ENCODE measurements at regions not wholly inside any gene's neighbourhood (a gene's known extent, or its start where the extent isn't known, plus 50 kb on each side); places are given as distances from the start of the nearest gene placed in this dataset.

- H2AFZ ChIP-seq (ENCODE audit: low read depth, low read length), result no peak overlapping the region
- no peak overlapping the region for H3K9ac ChIP-seq (replicated peaks; ENCODE audit: extremely low read depth, insufficient read depth, low read length)
- dilution Hi-C loops (cut with MboI; ENCODE audit: extremely low pct_ligation_motif_present, low sequenced_read_pairs) (no loop called here), intact Hi-C loops (cut with micrococcal nuclease) (no loop called here)
- DNase-seq (ENCODE audit: low read depth, low spot score) (no peak), FAIRE-seq (no peak)
- ChIA-PET POLR2A (no interaction called here), CTCF (no interaction called here)
- H3K79me2 ChIP-seq (ENCODE audit: control insufficient read depth, insufficient read depth, low read length), result no peaks in the 10 kb centered on the region
- no TSS peak for BruUV-seq (replicated peaks)
- no peaks in the 10 kb centered on the region for H3K9me3 ChIP-seq (replicated peaks; ENCODE audit: control insufficient read depth, insufficient read depth, low read length)
- no peaks in the 10 kb centered on the region for H3K9me1 ChIP-seq (replicated peaks; ENCODE audit: control insufficient read depth, extremely low read depth, insufficient read depth, low read length)
- no peaks in the 10 kb centered on the region for H3K27me3 ChIP-seq (ENCODE audit: control insufficient read depth in 2 of 2, insufficient read depth in 2 of 2, low read length in 2 of 2)
- TF ChIP-seq FOS (IDR thresholded peaks at IDR 0.05; ENCODE audit: borderline replicate concordance, insufficient read depth, low read length), result no peak
- TF ChIP-seq CTCF (IDR thresholded peaks at IDR 0.05; ENCODE audit: extremely low read depth in 1 of 2, insufficient read depth in 1 of 2, low read depth in 1 of 2, low read length in 2 of 2), result no peak
- TF ChIP-seq POLR2A (IDR thresholded peaks at IDR 0.05; ENCODE audit: low read depth, low read length), result no peak
- no peak for TF ChIP-seq EZH2 (IDR thresholded peaks at IDR 0.05; ENCODE audit: borderline replicate concordance, low read depth, low read length, severe bottlenecking)
- no peak for TF ChIP-seq MYC (IDR thresholded peaks at IDR 0.05; ENCODE audit: low read depth, low read length)
- no peak for TF ChIP-seq JUN (IDR thresholded peaks at IDR 0.05; ENCODE audit: borderline replicate concordance, insufficient read depth, insufficient read length, low read depth)
- TF ChIP-seq MAX (IDR thresholded peaks at IDR 0.05; ENCODE audit: insufficient read depth, insufficient read length), result no peak
- TF ChIP-seq POLR2AphosphoS5 (IDR thresholded peaks at IDR 0.05; ENCODE audit: insufficient read depth, low read depth, low read length), result no peak
- no peak for TF ChIP-seq GATA2 (IDR thresholded peaks at IDR 0.05; ENCODE audit: insufficient read depth, insufficient read length, low read depth, low read length)
- no peaks in the 10 kb centered on the region for H3K36me3 ChIP-seq (ENCODE audit: control insufficient read depth in 2 of 2, extremely low read depth in 1 of 2, insufficient read depth in 2 of 2, low read length in 2 of 2)
- H4K20me1 ChIP-seq (replicated peaks; ENCODE audit: control insufficient read depth, extremely low read depth, insufficient read depth, low read length), result no peaks in the 10 kb centered on the region
- no peak overlapping the region for H3K27ac ChIP-seq (ENCODE audit: insufficient read depth, low read depth, low read length)
- H3K4me2 ChIP-seq (ENCODE audit: insufficient read depth, low read length), result no peak overlapping the region
- no peak overlapping the region for H3K4me3 ChIP-seq (replicated peaks in 1 of 3; ENCODE audit: insufficient read depth in 1 of 3, low read depth in 1 of 3, low read length in 3 of 3)
- H3K4me1 ChIP-seq (ENCODE audit: control insufficient read depth, extremely low read depth, insufficient read depth, low read length), result no peaks in the 10 kb centered on the region
Observed at GRCh38 chrX:15158350-15158735, 111.5 kb downstream of the ASB9 start.
